Neural cell (in vitro differentiated cells): ENCODE measurements at regions not wholly inside any gene's neighbourhood (a gene's known extent, or its start where the extent isn't known, plus 50 kb on each side); places are given as distances from the start of the nearest gene placed in this dataset.

Experiments used
- H2AFZ ChIP-seq: fragments of 200-600, 300-800 bp; sonication (generic), shearing (Covaris generic); 2 replicates; pipeline ENCODE4 v1.6.0; 2014; ENCODE audit warnings: low read depth, mild to moderate bottlenecking, antibody characterized with exemption, low read length, moderate library complexity
- H3F3A ChIP-seq: fragments of 200-600 bp; shearing (Covaris generic); 2 replicates; pipeline ENCODE4 v1.6.1; 2016; ENCODE audit warnings: mild to moderate bottlenecking, moderate library complexity, mixed read lengths, antibody characterized with exemption, low read length; ENCODE audit not compliant: insufficient read depth, poor library complexity, severe bottlenecking
- H3K27ac ChIP-seq: fragments of 200-600, 300-800 bp; sonication (generic), shearing (Covaris generic); 2 replicates; pipeline ENCODE4 v1.5.1; 2014; ENCODE audit warnings: mild to moderate bottlenecking, low read length, moderate library complexity
- H3K27me3 ChIP-seq: fragments of 300-800, 200-600 bp; sonication (generic), shearing (Covaris generic); 2 replicates; pipeline ENCODE4 v1.6.0; 2014; ENCODE audit warnings: mild to moderate bottlenecking, low read depth, low read length, moderate library complexity; ENCODE audit not compliant: insufficient read depth
- H3K36me3 ChIP-seq: fragments of 300-800, 200-600 bp; sonication (generic), shearing (Covaris generic); 2 replicates; pipeline ENCODE4 v1.5.1; 2014; ENCODE audit warnings: mild to moderate bottlenecking, antibody characterized with exemption, low read length, moderate library complexity; ENCODE audit not compliant: insufficient read depth
- H3K4me2 ChIP-seq: fragments of 300-800, 200-600 bp; sonication (generic), shearing (Covaris generic); 2 replicates; pipeline ENCODE4 v1.6.0; 2014; ENCODE audit warnings: mild to moderate bottlenecking, low read length
- H3K4me3 ChIP-seq: fragments of 300-800, 200-600 bp; sonication (generic), shearing (Covaris generic); 2 replicates; pipeline ENCODE4 v1.5.1; 2014; ENCODE audit warnings: mild to moderate bottlenecking, low read length, moderate library complexity
- H3K79me2 ChIP-seq: fragments of 200-600 bp; shearing (Covaris generic); replicated peaks from 2 replicates; pipeline ENCODE4 v1.6.0; 2014; ENCODE audit warnings: mild to moderate bottlenecking, low read length, moderate library complexity; ENCODE audit not compliant: insufficient read depth
- H3K9ac ChIP-seq: fragments of 300-800, 200-600 bp; sonication (generic), shearing (Covaris generic); 2 replicates; pipeline ENCODE4 v1.6.1; 2016; ENCODE audit warnings: mild to moderate bottlenecking, low read length, mixed read lengths
- H3K9me2 ChIP-seq: fragments of 200-600 bp; shearing (Covaris generic); 2 replicates; pipeline ENCODE4 v1.6.1; 2016; ENCODE audit warnings: mild to moderate bottlenecking, low read length, mixed read lengths; ENCODE audit not compliant: insufficient read depth
- H3K9me3 ChIP-seq: fragments of 200-600, 300-800 bp; sonication (generic), shearing (Covaris generic); 2 replicates; pipeline ENCODE4 v1.6.1; 2016; ENCODE audit warnings: mild to moderate bottlenecking, mixed run types, low read length, moderate library complexity, mixed read lengths
- H4K20me1 ChIP-seq: fragments of 200-600 bp; shearing (Covaris generic); 2 replicates; pipeline ENCODE4 v1.6.1; 2016; ENCODE audit warnings: mild to moderate bottlenecking, mixed run types; ENCODE audit not compliant: insufficient read depth
- EP300 ChIP-seq: fragments of 450-650 bp; conservative IDR thresholded peaks from 2 replicates; pipeline ENCODE4 v1.6.1; 2014; ENCODE audit warnings: antibody characterized with exemption, mild to moderate bottlenecking, moderate library complexity; ENCODE audit not compliant: poor library complexity, severe bottlenecking
- EZH2 ChIP-seq: fragments of 200-600, 300-800 bp; shearing (Covaris generic), sonication (generic); IDR thresholded peaks from 2 replicates; pipeline ENCODE4 v1.6.1; 2014; ENCODE audit warnings: antibody characterized with exemption, low read length, borderline replicate concordance, mild to moderate bottlenecking; ENCODE audit not compliant: insufficient read depth, poor library complexity, severe bottlenecking
- MXI1 ChIP-seq: fragments of 450-650 bp; conservative IDR thresholded peaks from 2 replicates; pipeline ENCODE4 v1.6.1; 2014; ENCODE audit warnings: antibody characterized with exemption, mild to moderate bottlenecking; ENCODE audit not compliant: poor library complexity, severe bottlenecking
- POLR2AphosphoS5 ChIP-seq: IDR thresholded peaks from 2 replicates; pipeline ENCODE4 v1.6.1; 2012
- RAD21 ChIP-seq: fragments of 450-650 bp; conservative IDR thresholded peaks from 2 replicates; pipeline ENCODE4 v1.6.1; 2014; ENCODE audit warnings: antibody characterized with exemption, mild to moderate bottlenecking, moderate library complexity
- SMC3 ChIP-seq: fragments of 450-650 bp; conservative IDR thresholded peaks from 2 replicates; pipeline ENCODE4 v1.6.1; 2014; ENCODE audit warnings: antibody characterized with exemption, mild to moderate bottlenecking, moderate library complexity; ENCODE audit not compliant: poor library complexity
- TAF1 ChIP-seq: IDR thresholded peaks from 2 replicates; pipeline ENCODE4 v1.6.1; 2012; ENCODE audit warnings: low read depth
- TF ChIP-seq, protein P1 (sequence below): IDR thresholded peaks from 2 replicates; pipeline ENCODE4 v1.6.1; 2012; ENCODE audit warnings: borderline replicate concordance
- TF ChIP-seq, protein P2 (sequence below): fragments of 450-650 bp; IDR thresholded peaks from 2 replicates; pipeline ENCODE4 v1.5.1; 2014; ENCODE audit warnings: antibody characterized with exemption, mild to moderate bottlenecking, moderate library complexity; ENCODE audit not compliant: poor library complexity, severe bottlenecking

DNA sequence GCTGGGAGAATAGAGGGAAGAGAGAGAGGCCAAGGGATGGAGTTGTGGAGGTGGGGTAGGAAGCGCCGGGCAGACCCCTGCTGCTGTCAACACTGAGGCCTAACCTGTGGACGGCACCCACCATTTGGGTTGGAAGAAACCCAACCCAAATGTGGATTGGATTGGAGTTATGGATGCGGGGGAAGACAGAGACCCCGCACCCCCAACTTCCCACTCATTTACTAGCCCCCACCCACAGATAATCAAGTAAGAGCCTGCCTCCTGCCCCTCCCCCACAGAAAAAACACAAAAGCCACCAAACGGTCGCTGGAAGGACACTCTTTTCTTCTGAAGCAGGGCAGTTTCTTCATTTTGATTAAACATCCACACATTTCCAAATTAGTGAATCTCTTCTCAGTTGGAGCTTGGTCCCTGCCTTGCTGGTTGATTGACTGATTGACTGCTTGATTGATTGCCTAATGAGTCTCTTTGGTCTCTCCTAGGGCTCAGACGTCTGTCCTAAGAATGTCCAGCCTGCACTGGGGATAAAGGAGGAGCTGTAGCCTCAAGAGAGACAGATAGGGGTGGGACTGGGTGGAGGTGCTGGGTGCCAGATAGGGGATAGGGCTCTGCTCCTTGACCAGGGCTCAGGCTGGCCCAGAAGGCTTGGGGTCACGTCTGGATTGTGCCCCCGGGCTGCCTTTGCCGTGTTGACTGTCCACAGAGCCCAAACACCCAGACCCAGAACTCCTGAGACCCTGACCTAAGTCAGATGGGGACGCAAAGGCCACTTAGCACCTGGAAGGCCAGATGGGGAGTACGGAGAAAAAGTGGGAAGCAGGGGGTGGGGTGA is 74.9 kb upstream of the FOXP4 start:
- no peak overlapping the region for H3K9ac ChIP-seq
- peaks cover 24% of the 10 kb centered on the region for H3K27me3 ChIP-seq
- H3K27ac ChIP-seq = no peak overlapping the region
- H4K20me1 ChIP-seq = no peaks in the 10 kb centered on the region
- no peaks in the 10 kb centered on the region for H3K9me3 ChIP-seq
- H3K79me2 ChIP-seq = no peaks in the 10 kb centered on the region
- H3K4me2 ChIP-seq = no peak overlapping the region
- no peaks in the 10 kb centered on the region for H3F3A ChIP-seq
- no peaks in the 10 kb centered on the region for H3K9me2 ChIP-seq
- H3K36me3 ChIP-seq = no peaks in the 10 kb centered on the region
- no peak overlapping the region for H2AFZ ChIP-seq
- TF ChIP-seq, protein P1, sequence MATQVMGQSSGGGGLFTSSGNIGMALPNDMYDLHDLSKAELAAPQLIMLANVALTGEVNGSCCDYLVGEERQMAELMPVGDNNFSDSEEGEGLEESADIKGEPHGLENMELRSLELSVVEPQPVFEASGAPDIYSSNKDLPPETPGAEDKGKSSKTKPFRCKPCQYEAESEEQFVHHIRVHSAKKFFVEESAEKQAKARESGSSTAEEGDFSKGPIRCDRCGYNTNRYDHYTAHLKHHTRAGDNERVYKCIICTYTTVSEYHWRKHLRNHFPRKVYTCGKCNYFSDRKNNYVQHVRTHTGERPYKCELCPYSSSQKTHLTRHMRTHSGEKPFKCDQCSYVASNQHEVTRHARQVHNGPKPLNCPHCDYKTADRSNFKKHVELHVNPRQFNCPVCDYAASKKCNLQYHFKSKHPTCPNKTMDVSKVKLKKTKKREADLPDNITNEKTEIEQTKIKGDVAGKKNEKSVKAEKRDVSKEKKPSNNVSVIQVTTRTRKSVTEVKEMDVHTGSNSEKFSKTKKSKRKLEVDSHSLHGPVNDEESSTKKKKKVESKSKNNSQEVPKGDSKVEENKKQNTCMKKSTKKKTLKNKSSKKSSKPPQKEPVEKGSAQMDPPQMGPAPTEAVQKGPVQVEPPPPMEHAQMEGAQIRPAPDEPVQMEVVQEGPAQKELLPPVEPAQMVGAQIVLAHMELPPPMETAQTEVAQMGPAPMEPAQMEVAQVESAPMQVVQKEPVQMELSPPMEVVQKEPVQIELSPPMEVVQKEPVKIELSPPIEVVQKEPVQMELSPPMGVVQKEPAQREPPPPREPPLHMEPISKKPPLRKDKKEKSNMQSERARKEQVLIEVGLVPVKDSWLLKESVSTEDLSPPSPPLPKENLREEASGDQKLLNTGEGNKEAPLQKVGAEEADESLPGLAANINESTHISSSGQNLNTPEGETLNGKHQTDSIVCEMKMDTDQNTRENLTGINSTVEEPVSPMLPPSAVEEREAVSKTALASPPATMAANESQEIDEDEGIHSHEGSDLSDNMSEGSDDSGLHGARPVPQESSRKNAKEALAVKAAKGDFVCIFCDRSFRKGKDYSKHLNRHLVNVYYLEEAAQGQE = no peak
- no peak for TF ChIP-seq EZH2
- no peak for TF ChIP-seq POLR2AphosphoS5
- no peak for TF ChIP-seq TAF1
- no peak for TF ChIP-seq SMC3
- TF ChIP-seq MXI1 = no peak
- no peak for TF ChIP-seq EP300
- TF ChIP-seq, protein P2, sequence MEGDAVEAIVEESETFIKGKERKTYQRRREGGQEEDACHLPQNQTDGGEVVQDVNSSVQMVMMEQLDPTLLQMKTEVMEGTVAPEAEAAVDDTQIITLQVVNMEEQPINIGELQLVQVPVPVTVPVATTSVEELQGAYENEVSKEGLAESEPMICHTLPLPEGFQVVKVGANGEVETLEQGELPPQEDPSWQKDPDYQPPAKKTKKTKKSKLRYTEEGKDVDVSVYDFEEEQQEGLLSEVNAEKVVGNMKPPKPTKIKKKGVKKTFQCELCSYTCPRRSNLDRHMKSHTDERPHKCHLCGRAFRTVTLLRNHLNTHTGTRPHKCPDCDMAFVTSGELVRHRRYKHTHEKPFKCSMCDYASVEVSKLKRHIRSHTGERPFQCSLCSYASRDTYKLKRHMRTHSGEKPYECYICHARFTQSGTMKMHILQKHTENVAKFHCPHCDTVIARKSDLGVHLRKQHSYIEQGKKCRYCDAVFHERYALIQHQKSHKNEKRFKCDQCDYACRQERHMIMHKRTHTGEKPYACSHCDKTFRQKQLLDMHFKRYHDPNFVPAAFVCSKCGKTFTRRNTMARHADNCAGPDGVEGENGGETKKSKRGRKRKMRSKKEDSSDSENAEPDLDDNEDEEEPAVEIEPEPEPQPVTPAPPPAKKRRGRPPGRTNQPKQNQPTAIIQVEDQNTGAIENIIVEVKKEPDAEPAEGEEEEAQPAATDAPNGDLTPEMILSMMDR = no peak
- TF ChIP-seq RAD21 = no peak
- no peak overlapping the region for H3K4me3 ChIP-seq

DNA sequence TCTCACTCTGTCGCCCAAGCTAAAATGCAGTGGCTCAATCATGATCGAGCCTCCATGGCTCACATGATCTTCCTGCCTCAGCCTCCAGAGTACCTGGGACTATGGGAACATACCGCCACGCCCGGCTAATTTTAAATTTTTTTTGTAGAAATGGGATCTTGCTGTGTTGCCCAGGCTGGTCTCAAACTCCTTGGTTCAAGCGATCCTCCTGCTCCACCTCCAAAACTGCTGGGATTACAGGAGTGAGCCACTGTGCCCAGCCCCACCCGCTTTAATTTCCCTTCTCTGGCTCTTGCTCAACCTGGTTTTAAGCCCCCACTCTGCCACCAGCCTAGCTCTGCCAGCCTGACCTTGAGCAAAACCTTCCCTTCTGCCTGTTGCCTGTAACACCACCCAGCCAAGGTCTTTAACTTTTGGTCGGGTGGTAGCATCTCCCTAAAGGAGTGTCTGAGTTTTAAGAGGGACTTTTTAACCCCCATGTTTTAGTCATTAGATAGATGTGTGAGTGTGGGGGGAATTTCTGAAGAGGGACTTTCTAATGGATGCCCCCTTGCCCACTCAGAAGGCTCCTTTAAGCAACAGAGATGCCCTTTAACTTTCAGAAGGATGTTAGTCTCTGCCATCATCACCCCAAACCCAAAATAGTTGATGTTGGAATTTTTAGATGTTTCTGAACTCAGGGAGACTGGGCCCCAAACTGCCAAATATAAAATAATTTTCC is 71.8 kb upstream of the FOXP4 start:
- TF ChIP-seq, protein P2 = no peak
- TF ChIP-seq EZH2 (no peak), TAF1 (no peak), MXI1 (no peak), SMC3 (no peak), POLR2AphosphoS5 (no peak), RAD21 (no peak), EP300 (no peak)
- TF ChIP-seq, protein P1 = no peak
- H3K79me2 ChIP-seq = no peaks in the 10 kb centered on the region

More for the DNA sequence above, 71.8 kb upstream of the FOXP4 start:
- H3F3A ChIP-seq = no peaks in the 10 kb centered on the region
- no peaks in the 10 kb centered on the region for H3K9me3 ChIP-seq
- no peak overlapping the region for H3K4me3 ChIP-seq
- H3K27me3 ChIP-seq = peaks cover 24% of the 10 kb centered on the region
- H3K36me3 ChIP-seq = no peaks in the 10 kb centered on the region
- H4K20me1 ChIP-seq = no peaks in the 10 kb centered on the region
- no peak overlapping the region for H2AFZ ChIP-seq
- H3K9ac ChIP-seq = no peak overlapping the region
- no peak overlapping the region for H3K4me2 ChIP-seq
- H3K9me2 ChIP-seq = no peaks in the 10 kb centered on the region
- no peak overlapping the region for H3K27ac ChIP-seq
